GM12891 (cell line): ENCODE measurements at regions not wholly inside any gene's neighbourhood (a gene's known extent, or its start where the extent isn't known, plus 50 kb on each side); places are given as distances from the start of the nearest gene placed in this dataset.

ENCODE experiments used
- DNase-seq: peaks from one replicate; pipeline ENCODE4 v3.0.0; 2011; ENCODE audit warnings: low spot score; ENCODE audit not compliant: insufficient read length
- FAIRE-seq: peaks from 2 replicates; lab custom pipeline; 2011; peaks lifted over from hg19 to GRCh38; lab: Jason Lieb, UNC
- PAX5 ChIP-seq: IDR thresholded peaks from 2 replicates; pipeline ENCODE4 v1.6.1; 2011; ENCODE audit warnings: low read length, moderate library complexity, mild to moderate bottlenecking; ENCODE audit not compliant: insufficient read depth, severe bottlenecking
- POLR2A ChIP-seq: IDR thresholded peaks from 2 replicates; pipeline ENCODE4 v1.6.1; 2011; ENCODE audit warnings: low read depth, low read length, control low read depth
- POLR2AphosphoS5 ChIP-seq: IDR thresholded peaks from 2 replicates; pipeline ENCODE4 v1.6.1; 2011; ENCODE audit warnings: low read depth, low read length, control low read depth
- POU2F2 ChIP-seq: IDR thresholded peaks from 2 replicates; pipeline ENCODE4 v1.6.1; 2011; ENCODE audit warnings: low read depth, mild to moderate bottlenecking, control low read depth, low read length, moderate library complexity
- SPI1 ChIP-seq: IDR thresholded peaks from 2 replicates; pipeline ENCODE4 v1.6.1; 2011; ENCODE audit warnings: low read depth, low read length, control low read depth
- TAF1 ChIP-seq: IDR thresholded peaks from 2 replicates; pipeline ENCODE4 v1.6.1; 2011; ENCODE audit warnings: low read depth, low read length, control low read depth

DNA sequence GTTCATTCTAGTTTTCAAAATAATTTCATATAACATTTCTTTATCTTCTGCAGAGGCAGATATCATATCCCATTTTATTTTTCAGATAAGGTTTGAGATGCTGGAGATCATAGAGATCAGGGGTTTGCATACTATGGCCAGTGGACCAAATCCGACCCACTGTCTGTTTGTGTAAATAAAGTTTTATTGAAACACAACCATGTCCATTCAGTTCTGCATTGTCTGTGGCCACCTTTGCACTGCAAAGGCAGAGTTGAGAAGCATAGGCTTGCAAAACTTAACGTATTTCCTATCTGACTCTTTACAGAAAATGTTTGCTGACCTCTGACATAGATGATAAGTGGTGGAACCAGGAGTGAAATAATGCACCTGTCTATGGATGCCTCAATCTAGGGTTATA is 63.9 kb upstream of the SOD3 start:
- FAIRE-seq (no peak), DNase-seq (no peak)
- no peak for TF ChIP-seq PAX5
- no peak for TF ChIP-seq POU2F2
- no peak for TF ChIP-seq POLR2AphosphoS5
- TF ChIP-seq SPI1 = no peak
- no peak for TF ChIP-seq TAF1
- no peak for TF ChIP-seq POLR2A

DNA sequence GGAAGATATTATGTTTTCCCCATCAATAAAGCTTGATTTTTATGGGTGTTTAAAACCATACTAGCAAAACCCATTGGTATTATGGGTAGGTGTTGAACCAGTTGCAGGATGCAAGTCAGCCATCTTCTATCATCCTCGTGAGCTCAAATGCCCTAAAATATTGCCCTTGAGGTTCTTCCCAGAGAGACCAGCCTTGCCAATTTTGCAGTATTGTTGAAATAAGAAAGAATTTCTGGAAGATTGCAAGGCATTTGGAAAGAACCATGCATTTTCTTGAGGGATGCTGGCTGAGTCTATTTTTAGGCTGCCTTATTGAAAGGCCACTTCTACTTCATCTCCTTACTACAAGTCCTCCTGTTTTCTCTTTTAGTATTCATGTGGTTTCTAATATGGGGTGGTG is 60.9 kb upstream of the SOD3 start:
- FAIRE-seq = no peak
- TF ChIP-seq SPI1 (no peak), POLR2A (no peak), POLR2AphosphoS5 (no peak), TAF1 (no peak), POU2F2 (no peak), PAX5 (no peak)
- DNase-seq = no peak

DNA sequence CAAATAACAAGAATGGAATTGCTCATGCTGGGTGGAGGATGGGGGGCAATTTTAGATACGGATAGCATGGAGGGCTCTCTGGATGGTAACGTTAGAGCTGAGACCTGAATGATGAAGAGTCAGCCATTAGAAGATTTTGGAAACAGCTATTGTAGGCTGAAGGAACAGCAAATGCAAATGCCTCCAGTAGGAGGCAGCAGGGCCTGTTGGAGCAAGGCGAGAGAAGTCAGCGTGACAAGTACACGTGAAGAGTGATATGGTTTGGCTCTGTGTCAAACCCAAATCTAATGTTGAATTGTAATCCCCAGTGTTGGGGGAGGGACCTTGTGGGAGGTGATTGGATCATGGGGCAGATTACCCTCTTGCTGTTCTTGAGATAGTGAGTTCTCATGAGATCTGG is 59.3 kb upstream of the SOD3 start:
- DNase-seq (no peak), FAIRE-seq (no peak)
- TF ChIP-seq POLR2AphosphoS5 = no peak
- TF ChIP-seq POLR2A = no peak
- TF ChIP-seq SPI1 = no peak
- no peak for TF ChIP-seq POU2F2
- no peak for TF ChIP-seq TAF1
- no peak for TF ChIP-seq PAX5

DNA sequence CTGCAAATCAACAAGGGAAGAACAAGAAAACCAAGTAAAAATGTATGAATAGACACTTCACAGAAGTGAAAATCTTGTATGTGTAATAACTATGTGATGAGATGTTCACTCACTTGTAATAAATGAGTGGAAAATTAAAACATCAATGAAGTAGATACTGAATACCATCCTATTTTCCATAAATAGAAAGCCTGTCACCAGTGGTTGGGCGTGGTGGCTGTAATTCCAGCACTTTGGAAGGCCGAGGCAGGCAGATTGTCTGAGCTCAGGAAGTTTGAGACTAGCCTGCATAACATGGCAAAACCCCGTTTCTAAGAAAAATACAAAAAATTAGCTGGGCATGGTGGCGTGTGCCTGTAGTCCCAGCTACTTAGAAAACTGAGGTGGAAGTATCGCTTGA is 53.5 kb upstream of the SOD3 start:
- FAIRE-seq (no peak), DNase-seq (no peak)
- TF ChIP-seq POLR2A = no peak
- no peak for TF ChIP-seq TAF1
- TF ChIP-seq POU2F2 = no peak
- no peak for TF ChIP-seq PAX5
- no peak for TF ChIP-seq SPI1
- no peak for TF ChIP-seq POLR2AphosphoS5

DNA sequence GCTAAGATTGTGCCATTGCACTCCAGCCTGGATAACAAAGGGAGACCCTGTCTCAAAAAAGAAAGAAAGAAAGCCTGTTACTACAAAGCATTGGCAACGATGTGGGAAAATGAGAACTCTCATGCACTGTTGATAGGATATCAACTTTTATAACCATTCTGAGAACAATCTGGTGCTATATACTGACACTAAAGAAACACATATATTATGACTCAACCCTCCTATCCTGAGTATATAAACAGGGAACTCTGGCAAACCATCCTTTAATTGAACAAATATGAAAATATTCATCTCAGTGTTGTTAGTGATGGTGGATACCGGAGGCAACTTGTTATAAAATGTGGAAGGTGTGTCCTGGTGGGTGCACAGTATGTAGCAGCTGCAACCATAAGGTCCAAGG is 53.0 kb upstream of the SOD3 start:
- FAIRE-seq (no peak), DNase-seq (no peak)
- no peak for TF ChIP-seq POLR2A
- no peak for TF ChIP-seq PAX5
- no peak for TF ChIP-seq POU2F2
- TF ChIP-seq SPI1 = no peak
- TF ChIP-seq TAF1 = no peak

DNA sequence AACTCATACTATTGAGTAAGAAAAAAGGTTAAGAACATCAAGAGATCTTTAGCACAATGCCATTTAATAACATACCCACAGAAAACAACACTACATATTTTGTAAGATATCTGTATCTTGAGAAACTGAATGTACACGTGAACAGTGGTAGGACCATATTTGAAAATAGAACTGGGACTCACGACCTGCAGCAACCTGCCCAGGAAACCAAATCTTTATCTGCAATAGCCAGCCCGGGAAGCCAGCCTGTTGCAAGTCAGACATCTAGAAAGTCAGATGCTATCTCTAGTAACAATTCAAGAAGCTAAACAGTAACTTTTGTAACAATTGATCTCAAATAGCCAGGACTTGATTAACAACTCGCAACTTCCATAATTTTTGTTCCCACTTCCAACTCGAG is 52.6 kb upstream of the SOD3 start:
- FAIRE-seq = no peak

DNA sequence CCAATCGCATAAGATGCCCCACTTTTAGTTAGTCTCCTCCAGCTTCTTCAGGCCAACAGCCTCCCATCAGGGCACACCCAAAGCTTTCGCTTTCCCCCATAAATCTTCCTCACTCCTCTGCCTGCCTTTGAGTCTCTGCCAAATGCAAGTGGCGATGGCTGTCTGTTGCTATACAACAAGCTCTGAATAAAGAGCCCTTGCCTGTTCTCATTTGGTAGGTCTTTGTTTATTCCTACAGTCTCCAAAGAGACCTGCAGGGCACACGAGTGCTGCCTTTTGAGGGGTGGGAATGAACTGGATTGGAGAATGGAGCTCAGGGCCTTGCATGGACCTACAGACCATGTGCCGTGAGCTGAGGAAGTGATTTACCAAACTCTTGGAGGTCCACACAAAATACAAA is 52.2 kb upstream of the SOD3 start:
- TF ChIP-seq POLR2AphosphoS5 (no peak), POLR2A (no peak), PAX5 (no peak), POU2F2 (no peak), TAF1 (no peak), SPI1 (no peak)

More for the DNA sequence above, 52.6 kb upstream of the SOD3 start:
- no peak for DNase-seq
- TF ChIP-seq POU2F2 (no peak), POLR2A (no peak), TAF1 (no peak), SPI1 (no peak), POLR2AphosphoS5 (no peak), PAX5 (no peak)

DNA sequence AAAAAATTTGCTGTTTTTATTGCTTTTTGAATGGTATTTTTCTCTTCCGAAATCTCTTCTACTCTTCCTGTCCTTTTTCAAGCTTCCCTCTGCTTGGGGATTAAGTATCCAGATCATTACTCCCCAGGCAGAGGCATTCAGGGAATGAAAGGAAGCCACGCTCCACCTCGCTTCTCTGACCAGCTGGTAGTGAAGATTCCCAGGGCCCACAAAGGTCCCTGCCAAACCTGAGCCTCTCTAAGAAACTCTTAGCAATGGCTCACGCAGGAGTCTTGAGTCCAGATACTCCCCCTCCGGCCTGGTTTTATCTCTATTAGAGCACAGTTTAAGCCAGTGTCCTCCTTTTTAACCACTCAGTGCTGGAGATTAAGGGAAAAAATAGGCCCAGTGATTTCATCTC is 51.4 kb upstream of the SOD3 start:
- no peak for TF ChIP-seq POU2F2
- no peak for TF ChIP-seq TAF1
- no peak for TF ChIP-seq POLR2AphosphoS5
- no peak for TF ChIP-seq POLR2A
- TF ChIP-seq SPI1 = no peak
- TF ChIP-seq PAX5 = no peak
- FAIRE-seq (no peak), DNase-seq (no peak)

More for the DNA sequence above, 52.2 kb upstream of the SOD3 start:
- DNase-seq (no peak), FAIRE-seq (no peak)

DNA sequence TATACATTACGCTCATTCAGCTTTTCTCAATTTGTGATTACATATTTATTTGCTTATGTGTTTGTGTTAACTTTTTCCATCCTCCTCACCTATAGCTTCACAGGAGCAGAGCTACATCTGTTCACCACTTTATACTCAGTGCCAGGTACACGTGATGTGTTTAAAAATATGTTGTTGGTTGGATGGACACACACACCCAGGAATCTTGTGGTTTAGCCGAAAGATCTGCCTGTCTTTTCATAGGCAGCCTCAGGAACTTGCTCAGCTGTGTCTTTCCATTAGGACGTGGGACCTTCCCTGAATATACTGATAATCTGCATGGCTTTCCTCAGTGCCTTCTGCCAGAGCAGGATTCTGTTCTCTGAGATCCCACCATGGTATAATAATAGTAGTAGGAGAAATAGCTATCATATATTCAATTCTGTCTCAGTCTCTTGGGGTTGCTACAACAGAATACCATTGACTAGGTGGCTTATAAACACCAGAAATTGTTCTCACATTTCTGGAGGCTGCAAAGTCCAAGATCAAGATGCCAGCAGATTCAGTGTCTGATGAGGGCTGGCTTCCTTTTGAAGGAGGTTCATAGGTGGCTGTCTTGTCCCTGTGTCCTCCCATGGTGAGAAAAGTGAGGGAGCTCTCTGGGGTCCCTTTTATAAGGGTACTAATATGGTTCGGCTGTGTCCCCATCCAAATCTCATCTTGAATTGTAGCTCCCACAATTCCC is 50.0 kb upstream of the SOD3 start:
- FAIRE-seq (no peak), DNase-seq (no peak)
- TF ChIP-seq SPI1 = no peak
- no peak for TF ChIP-seq POLR2A
- no peak for TF ChIP-seq PAX5
- TF ChIP-seq POLR2AphosphoS5 = no peak
- no peak for TF ChIP-seq TAF1
- TF ChIP-seq POU2F2 = no peak
